ENCODE measurements at regions not wholly inside any gene's neighbourhood (a gene's known extent, or its start where the extent isn't known, plus 50 kb on each side); places are given as distances from the start of the nearest gene placed in this dataset.

DNA sequence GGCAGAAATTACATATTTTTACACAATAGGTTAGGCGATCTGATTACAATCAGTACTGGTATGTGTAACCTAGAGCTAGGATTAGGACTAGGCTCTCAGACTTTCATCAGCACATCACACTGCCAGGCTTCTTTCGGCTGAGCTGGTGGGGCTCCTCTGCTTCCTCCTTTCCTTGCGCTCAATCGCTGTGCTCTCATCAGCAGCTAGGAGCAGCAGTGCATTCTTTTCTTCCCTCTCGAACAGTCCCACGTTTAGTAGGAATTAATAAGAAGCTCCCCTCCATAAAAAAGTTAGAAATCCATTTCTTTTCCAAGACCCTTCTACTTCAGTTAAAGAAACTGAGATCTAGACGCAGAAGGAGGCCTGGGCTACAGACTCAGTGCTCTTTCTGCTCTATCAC, 350.4 kb downstream of the SPRY1 start:
- no peak for DNase-seq (ENCODE audit: low read depth)

DNA sequence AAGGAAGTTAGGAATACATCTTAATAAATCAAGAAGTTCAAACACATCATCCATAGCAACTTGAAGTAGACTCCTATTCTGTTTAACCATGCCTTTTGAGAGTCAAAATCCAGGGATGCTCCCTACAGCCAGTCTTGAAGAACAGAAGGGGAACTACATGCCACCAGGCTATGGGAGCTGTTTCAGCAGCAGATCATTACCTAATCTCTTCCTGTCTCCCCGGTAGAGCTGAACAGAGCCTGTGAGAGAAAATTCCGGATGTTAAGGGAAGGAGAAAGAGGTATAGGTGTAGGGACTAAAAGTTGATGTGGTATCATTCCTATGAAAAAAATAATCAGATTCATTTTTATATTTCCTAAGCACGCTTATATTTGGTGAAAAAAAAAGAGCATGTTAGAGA, 352.2 kb downstream of the SPRY1 start:
- DNase-seq (ENCODE audit: low read depth), result no peak

DNA sequence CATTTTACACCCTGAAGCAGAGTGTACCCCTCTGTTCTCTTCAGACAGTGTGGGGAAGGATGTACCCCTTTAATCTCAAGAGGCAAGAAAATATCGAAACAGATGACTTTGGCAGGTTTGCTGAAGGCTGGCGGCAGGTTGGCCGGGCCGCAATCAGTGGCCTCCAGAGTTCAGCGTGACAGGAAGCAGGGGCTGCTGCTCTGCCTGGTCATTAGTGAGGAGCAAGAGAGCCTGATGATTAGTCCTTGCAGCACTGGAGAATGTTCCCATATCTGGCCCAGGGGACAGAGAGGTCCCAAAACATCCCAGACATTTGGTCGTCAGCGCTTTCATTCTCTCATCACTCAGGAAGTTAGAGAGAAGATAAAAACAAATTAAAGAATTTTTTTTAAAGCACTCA, 352.8 kb downstream of the SPRY1 start:
- no peak for DNase-seq (ENCODE audit: low read depth)

DNA sequence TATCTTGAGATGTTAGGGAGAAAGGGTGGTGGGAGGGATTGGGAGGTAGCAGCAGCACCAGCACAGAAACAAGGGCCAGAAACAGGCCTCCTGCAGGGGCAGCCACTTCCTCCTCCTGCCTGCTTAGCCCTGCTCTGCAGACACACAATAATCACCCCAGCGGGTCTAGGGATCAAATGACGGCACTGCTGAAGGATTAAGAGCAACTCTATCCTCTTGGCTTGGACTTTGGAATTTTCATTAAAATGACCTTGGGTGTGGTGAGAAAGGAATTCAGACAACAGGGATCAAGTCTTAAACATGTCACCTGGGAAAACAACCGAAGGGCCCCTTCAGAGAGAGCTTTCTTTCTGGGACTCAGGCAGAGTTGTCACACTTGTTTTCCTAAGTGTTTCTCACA, 353.4 kb downstream of the SPRY1 start:
- no peak for DNase-seq (ENCODE audit: low read depth)

DNA sequence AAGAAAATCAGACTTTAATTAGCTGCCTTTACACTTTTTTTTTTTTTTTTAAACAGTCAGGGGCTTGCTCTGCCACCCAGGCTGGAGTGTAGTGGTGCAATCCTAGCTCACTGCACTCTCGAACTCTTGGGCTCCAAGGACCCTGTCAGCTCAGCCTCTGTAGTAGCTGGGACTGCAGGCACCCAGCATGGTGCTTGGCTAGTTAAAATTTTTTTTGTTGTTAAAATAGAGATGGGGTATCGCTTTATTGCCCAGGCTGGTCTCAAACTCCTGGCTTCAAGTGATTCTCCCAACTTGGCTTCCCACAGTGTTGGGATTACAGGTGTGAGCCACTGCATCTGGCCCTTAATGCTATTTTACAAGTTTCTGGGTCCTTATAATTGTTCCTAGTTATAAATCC, 359.1 kb downstream of the SPRY1 start:
- DNase-seq (ENCODE audit: low read depth), result no peak

DNA sequence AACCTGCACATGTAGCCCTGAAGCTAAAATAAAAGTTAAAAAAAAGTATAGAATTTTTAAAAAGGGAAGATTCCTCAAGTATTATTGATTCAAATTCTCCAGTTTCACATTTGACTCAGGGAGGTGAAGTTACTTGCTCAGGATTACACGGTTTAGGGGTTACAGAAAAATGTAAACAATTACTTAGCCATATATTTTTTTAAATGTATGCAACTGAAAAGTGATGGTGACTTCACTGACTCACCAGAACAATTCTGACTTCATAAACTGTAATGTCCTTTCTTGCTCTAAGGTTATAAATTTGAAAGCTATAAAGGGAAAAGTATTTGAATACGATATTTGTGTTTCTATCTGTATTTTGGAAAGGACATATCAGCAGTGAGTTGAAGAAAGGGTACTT, 371.2 kb downstream of the SPRY1 start:
- DNase-seq (ENCODE audit: low read depth), result no peak

DNA sequence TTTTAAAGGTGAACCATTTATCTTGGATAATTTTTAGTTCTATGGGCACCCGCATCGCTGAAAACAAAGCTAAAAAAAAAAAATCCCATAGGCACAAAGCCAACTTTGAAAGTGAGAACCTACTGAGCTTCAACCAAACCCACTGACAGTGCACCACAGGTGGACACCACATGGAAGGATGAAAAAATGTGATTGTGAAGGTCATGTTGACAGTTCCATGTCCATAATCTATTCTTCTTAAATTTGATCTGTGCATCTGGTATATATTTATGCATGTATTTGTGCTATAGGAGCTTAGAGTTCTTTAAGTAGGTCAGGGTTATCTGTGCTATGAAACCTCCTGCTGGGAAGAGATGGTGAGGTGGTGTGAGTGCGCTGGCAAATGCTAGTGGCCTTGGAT, 374.3 kb downstream of the SPRY1 start:
- no peak for DNase-seq (ENCODE audit: low read depth)

DNA sequence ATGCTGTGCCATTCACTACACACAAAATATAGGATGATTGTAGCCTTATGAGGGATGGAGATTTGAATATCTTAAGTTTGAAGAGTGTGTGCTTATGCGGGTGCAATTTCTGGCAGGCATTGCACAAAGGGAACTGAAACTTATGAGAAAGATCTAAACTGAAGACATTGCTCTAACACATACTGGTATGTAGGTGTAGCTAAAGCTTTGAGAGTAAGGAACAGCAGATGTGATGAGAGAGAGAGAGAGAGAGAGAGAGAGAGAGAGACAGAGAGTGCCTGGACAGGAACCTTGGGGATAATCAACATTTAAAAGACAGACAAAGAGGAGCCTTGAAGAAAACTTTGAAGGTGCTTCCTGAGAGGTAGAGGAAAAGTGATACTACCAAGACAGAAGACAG, 379.7 kb downstream of the SPRY1 start:
- no peak for DNase-seq (ENCODE audit: low read depth)

DNA sequence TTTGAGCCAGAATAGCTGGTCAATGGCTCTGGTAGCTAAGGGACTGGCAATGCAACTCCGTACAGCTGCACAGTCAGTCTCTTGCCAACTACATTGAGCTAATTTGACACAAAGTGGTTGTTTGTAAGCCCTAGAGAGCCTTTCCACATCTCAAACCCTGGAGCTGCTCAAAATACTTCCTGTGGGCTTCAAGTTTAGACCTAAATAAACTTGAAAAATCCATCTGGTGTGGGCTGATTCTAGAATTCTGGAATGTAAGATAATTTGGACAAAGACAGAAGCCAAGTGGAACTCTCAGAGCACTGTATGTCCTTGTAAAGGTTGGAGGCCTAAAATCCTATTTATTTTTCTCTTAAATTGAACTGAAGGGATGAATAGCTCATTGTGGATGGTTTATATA, 380.8 kb downstream of the SPRY1 start:
- DNase-seq (ENCODE audit: low read depth), result no peak

DNA sequence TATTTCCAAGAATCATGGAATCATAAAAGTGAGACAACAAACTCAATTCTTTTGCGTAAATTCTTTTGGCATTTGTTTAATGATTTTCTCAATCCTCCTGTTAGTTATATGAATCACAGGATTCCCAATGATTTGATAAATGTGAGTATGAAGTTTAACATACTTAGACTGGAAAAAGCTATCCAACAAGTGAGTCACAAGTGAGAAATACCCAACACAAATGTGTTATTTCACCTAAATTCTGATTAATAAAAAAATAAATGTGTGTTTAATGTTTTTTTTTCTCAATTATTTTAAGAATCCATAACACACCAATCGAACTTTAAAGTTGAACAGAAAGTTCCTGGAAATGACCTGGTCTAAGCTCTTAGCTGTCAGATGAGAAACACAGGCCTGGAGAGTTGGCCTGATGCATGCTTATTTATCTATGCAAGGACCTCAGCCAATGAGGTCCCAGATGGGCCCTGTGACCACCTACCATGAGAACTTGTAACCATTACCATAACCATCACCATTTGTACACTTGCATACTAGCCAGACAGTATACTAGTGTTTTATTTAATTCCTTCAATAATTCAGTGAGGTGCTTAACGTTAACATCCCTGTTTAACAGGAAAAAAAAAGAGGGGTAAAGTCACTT, 386.7 kb downstream of the SPRY1 start:
- no peak for DNase-seq (ENCODE audit: low read depth)

DNA sequence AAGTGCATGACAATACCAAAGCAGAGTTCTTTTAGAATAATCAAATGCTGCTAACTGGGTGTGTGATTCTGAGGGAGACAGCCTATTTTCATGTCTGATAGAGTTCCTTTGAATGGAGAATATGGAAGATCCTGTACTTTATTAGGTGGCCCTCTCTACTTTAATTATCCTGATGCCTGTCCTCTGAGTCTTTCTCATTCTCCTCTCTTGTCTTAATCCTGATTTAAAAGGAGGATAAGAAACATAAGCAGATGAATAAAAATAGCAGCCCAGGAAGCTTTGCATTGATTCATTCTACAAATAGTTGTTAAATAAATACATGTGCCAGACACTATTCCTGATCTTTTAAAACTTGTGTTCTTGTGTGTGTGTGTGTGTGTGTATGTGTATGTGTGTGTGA, 387.3 kb downstream of the SPRY1 start:
- DNase-seq (ENCODE audit: low read depth), result no peak

DNA sequence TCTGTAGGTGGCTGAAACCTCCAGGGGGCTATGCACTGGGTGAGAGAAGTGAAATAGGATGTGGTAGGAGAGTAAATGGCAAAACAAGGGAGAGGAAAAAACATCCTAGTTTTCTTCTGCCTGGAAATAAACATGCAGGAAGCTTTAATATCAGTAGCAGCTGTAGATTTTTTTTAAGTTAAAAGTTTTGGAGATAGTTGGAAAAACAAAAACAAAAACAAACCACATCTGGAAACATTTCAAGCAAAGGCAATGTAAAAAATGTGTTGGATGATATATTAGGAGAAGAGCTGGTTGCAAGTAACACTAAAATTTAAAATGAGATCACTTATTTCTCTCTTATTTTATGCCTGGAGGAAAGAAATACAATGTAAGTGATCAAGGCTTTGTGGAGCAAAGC, 388.0 kb downstream of the SPRY1 start:
- DNase-seq (ENCODE audit: low read depth), result no peak

DNA sequence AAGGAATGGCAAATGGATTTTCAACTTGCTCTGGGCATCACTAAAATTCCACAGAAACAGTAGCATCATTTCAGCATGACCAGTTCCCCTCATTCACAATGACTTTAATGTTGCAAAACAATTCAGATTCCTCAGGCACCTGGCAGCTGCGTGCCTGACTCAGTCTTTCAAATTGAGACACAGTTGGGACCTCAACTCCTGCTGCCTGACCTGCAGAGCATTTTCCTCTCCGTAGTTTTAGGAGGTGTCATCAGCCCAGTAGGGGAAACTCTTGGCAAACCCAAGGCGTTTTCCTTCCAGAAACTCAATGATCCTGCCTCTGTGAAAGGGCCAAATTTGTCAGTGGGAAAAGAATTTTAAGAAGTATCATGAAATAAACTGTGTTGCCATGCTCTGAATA, 388.9 kb downstream of the SPRY1 start:
- DNase-seq (ENCODE audit: low read depth), result no peak

DNA sequence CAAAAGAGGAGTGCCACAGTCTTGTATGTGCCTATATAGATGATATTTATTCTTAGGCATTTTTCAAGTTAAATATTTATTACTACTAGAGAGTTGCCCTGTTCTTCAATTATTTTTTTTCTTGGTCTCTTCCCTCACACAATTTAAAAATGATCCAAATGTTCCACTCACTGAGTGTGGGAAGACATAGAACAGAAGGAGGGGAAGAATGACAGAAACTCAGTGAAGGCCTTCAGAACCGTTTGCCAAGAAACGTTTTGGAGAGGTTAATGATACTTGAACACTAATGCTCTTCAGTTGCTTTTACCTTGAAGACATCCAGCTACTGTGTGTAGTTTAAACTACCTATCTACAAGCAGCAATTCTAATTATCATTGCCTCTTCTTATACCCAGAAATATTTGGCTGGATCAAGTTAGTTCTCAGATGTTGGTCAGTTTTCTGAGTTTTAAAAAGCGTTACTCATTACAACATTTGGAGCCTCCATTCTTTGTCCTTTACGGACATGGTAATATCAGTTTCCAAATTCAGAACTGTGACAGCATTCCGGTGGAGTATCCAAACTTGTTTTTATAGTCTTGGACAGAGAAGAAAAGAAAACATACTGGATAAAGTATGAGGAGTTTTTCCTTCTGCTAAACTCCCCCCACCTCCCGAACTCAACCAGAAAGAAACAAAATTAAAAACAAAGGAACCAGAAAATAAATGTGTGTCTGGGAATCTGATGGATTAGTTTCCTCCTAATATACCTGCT, 389.7 kb downstream of the SPRY1 start:
- DNase-seq (ENCODE audit: low read depth), result no peak

DNA sequence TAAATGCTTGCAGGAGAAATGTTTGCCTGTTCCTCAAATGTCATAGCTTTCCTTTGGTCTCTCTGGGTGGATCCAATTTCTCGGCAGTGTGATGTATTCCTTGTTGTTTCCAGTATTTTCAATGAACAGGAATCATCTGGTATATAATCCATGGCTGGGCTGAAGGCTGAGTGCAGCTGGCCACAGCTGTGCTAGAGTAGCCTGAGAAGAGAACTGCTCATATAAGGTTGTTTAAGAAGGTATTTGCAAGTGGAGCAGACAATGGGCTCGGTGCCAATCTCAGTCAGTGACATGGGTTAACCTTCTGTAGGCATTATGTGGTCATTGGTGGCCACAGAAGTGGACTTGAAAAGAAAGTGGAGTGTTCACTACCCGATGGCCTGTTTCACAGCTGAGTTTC, 390.3 kb downstream of the SPRY1 start:
- no peak for DNase-seq (ENCODE audit: low read depth)

DNA sequence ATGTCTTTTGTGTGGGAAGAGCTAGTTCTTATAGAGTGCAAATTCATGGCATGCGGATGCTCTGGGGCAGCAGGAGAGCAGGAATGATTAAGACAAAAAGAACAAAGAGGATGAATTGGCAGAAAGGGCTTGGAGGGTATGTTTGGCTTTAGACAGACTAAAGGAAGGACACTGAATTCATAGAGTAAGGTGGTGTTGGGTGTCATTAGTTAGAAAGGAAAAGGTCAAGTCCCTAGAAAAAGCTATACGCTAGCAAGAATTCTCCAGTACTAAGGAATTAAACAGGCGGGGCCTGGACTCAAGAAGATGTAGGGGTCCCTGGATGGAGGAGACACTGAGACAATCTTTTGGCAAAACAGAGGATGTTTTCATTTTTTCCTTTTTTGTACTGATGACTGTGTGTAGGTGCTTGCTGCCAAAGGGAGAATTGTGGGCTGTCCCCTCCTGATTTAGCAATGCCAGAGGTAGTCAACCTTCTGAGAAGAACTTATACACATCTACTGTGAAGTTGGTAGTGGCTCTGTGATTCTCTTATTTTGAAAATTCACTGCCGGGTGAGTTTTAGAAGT, 391.0 kb downstream of the SPRY1 start:
- no peak for DNase-seq (ENCODE audit: low read depth)

DNA sequence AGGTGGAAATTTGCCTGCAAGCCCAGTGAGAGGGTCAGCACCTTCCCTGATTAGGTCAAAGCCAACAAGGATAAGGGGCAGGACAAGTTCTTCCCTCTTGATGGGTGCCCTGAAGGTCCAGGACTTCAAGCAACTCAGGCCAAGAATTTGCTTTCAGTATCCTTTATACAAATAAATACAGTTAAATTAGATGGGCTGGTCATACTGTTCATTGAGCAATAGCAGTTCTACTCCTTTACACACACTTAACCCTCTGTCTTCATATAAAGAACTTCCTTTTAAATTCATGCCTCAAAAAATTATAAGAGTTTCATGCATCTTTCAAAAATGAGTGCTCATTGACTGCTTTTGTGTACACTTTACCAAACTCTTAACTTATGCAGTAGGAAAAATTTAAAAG, 392.0 kb downstream of the SPRY1 start:
- no peak for DNase-seq (ENCODE audit: low read depth)

DNA sequence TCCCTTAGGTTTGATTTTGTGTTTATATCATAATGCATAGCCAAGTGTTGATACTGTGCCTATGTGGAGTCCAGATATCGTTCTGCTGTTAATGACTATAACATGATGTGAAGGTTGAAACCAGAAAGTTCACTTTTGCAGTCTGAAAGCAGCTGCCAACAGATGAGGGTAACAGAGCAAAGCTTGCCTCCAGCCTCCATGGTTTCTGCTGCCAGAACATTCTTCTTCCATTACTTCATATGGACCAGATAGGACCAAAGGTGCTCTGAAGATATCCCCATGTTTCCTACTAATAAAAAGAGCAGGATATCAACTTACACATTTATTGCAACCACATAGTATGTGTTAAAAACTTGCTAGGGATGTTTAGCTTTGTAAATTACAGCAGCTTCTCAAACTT, 394.1 kb downstream of the SPRY1 start:
- DNase-seq (ENCODE audit: low read depth), result no peak

DNA sequence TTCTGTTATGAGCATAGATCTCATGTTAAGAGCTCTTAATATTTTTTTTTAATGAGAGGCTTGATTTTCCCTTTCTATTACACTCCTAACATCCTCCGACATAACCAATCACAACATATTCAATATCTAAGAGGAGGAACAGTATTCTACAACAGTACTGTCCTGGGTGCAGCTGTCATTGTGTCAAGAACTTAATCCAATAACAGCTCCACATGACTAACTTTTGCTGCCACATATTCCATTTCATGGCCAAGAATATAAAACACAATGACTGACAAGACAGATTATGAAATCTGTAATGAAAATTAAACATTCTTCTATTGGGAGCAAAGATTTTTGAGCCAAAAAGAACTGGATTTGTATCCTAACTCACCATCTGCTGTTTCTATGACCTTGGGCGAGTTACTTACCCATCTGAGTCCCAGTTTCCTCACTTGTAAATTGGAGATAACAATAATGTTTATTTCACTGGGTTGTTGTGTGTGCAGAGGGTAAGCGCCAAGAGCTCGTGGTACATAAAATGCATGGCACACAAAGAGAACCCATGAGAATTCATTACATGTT, 405.6 kb downstream of the SPRY1 start:
- DNase-seq (ENCODE audit: low read depth), result no peak

DNA sequence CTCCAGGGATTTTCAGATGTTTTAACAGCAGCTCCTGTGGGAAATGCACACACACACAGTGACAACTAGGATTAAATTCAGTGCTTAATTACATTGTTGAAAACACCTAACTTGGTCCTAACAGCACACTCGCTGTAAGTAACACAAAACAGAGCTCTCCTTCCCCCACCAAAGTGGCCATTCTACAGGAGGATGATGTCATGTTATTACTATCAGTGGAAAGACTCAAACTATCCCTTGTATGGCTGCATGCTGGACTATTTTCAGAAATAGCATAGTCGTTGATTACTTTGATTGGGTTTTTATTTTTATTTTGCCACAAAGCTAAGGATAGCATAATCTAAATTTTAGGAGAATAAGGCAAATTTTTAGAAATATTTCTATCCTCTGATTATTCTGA, 406.3 kb downstream of the SPRY1 start:
- DNase-seq (ENCODE audit: low read depth), result no peak

DNA sequence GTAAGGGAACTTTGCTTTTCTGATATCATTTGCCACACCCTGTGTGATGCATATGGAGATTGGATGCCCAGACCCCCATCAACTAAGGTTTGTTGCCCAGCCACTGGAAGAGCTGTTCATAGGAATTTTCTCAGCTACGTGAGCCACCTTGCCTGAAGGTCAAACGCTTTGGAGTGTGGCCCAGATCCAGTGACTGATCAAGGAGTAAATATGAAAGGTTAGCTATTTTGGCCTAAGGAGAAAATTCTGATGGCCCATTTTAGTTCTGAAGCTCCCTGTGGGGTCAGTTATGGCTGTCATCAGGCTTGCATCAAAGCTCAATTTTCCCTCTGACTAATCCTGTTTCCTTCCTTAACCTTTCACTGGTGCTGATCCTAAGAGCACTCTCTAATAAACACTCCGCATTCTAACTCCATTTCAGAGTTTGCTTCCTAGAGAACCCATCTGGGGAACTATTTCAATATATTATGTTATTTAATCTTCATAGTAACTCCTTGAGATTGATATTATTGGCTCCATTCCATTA, 407.7 kb downstream of the SPRY1 start:
- DNase-seq (ENCODE audit: low read depth), result no peak

DNA sequence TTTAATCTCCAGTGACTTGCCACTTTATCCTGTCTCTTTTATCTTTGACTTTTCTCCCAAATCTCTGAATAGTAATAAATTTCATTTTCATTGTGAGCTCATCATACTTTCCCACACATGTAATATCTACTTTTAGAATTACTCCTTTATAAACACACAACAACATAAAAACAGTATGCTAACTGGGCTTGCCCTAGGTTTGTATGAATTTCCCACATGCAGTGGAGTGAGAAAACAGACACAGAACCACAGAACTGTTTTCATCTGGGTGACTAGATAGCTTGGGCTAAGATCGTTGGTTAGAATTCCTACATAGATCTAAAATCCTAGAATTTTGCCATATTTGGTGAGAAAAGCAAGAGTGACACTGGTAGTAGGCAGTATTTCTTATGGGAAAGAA, 409.5 kb downstream of the SPRY1 start:
- DNase-seq (ENCODE audit: low read depth), result no peak

DNA sequence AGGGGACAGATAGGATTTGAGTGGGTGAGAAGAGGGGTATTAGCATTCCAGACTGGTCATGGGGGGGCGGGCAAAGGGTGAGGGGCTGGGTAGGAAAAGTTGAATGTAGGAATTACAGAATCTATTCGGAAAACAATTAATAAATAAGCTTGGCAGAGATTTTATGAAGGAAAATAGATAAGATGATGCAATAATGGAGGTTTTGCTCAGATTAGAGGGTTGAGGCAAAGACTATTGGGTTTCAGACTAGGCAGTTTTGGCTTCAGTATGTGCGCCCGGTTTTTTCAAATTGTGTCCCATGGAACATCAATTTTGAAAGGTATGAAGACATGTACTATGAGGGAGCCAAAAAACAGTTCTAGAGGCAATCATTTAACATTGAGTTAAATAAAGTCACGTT, 410.6 kb downstream of the SPRY1 start:
- no peak for DNase-seq (ENCODE audit: low read depth)
